ENCODE measurements at regions not wholly inside any gene's neighbourhood (a gene's known extent, or its start where the extent isn't known, plus 50 kb on each side); places are given as distances from the start of the nearest gene placed in this dataset.

GRCh38 chrX:78555401-78555980, 103.6 kb downstream of the RTL3 start:
- TF ChIP-seq EZH2 (IDR thresholded peaks at IDR 0.05; ENCODE audit: borderline replicate concordance, low read depth, low read length, poor library complexity, severe bottlenecking) (no peak), CTCF (conservative IDR thresholded peaks at IDR 0.05; ENCODE audit: low read depth, low read length) (peak; percentile 60)

All from A673 (cell line).